Uterus (tissue), 3 donors: ENCODE measurements at regions not wholly inside any gene's neighbourhood (a gene's known extent, or its start where the extent isn't known, plus 50 kb on each side); places are given as distances from the start of the nearest gene placed in this dataset.

Source experiments
- DNase-seq, 2 donors: peaks; one replicate each; pipeline ENCODE4 v3.0.0-alpha.2; 2019 to 2020
- H3K27ac ChIP-seq, 2 donors: fragments of 200-600 bp; sonication (generic); 1 replicate in 1 of 2; 2 replicates in 1 of 2; pipeline ENCODE4 v1.5.1; 2016 to 2018
- H3K27me3 ChIP-seq, 2 donors: fragments of 200-600 bp; sonication (generic); one replicate each; pipeline ENCODE4 v1.5.1; 2018 to 2019; ENCODE audit warnings: control low read depth in 1 of 2
- H3K36me3 ChIP-seq, 2 donors: fragments of 200-600 bp; sonication (generic); one replicate each; pipeline ENCODE4 v1.5.1; 2019; ENCODE audit warnings: control low read depth in 1 of 2
- H3K4me1 ChIP-seq, 2 donors: fragments of 200-600 bp; sonication (generic); one replicate each; pipeline ENCODE4 v1.5.1; 2018 to 2019; ENCODE audit warnings: control low read depth in 1 of 2
- H3K4me3 ChIP-seq, 2 donors: fragments of 200-600 bp; sonication (generic); 1 replicate in 1 of 2; 2 replicates in 1 of 2; pipeline ENCODE4 v1.5.1; 2018 to 2019; ENCODE audit warnings: mild to moderate bottlenecking in 1 of 2
- H3K9me3 ChIP-seq, 2 donors: fragments of 200-600 bp; sonication (generic); one replicate each; pipeline ENCODE4 v1.5.1; 2019; ENCODE audit warnings: control low read depth in 1 of 2
- POLR2A ChIP-seq, 2 donors: fragments of 450-650 bp; IDR thresholded peaks; one replicate each; pipeline ENCODE4 v1.6.1; 2016; ENCODE audit warnings: antibody characterized with exemption in 2 of 2, mild to moderate bottlenecking in 1 of 2, moderate library complexity in 1 of 2
- intact Hi-C: fragments of 100-400 bp; cut with DNase I; formaldehyde crosslinking; loops from one replicate; pipeline ENCODE4 v1.15.1; 2023; ENCODE audit warnings: low total_unique reads
- TF ChIP-seq, protein P1 (sequence below), 4 experiments: fragments of 200-600 bp in 2 of 4; fragments of 450-650 bp in 2 of 4; sonication (generic) in 2 of 4; IDR thresholded peaks; one replicate each; pipeline ENCODE4 v1.5.1; 2016 to 2019; ENCODE audit warnings: antibody characterized with exemption in 4 of 4, mild to moderate bottlenecking in 2 of 4, moderate library complexity in 1 of 4
- donor health status: DM: yes; HTN: yes; CAD: no.

- no peak overlapping the region for H3K4me3 ChIP-seq
- TF ChIP-seq, protein P1, sequence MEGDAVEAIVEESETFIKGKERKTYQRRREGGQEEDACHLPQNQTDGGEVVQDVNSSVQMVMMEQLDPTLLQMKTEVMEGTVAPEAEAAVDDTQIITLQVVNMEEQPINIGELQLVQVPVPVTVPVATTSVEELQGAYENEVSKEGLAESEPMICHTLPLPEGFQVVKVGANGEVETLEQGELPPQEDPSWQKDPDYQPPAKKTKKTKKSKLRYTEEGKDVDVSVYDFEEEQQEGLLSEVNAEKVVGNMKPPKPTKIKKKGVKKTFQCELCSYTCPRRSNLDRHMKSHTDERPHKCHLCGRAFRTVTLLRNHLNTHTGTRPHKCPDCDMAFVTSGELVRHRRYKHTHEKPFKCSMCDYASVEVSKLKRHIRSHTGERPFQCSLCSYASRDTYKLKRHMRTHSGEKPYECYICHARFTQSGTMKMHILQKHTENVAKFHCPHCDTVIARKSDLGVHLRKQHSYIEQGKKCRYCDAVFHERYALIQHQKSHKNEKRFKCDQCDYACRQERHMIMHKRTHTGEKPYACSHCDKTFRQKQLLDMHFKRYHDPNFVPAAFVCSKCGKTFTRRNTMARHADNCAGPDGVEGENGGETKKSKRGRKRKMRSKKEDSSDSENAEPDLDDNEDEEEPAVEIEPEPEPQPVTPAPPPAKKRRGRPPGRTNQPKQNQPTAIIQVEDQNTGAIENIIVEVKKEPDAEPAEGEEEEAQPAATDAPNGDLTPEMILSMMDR (IDR thresholded peaks at IDR 0.05), result no peak
- no peak for TF ChIP-seq POLR2A (IDR thresholded peaks at IDR 0.05)
- intact Hi-C loops, result no loop called here
- no peaks in the 10 kb centered on the region for H3K4me1 ChIP-seq
- H3K27me3 ChIP-seq, result no peaks in the 10 kb centered on the region
- H3K36me3 ChIP-seq, result no peaks in the 10 kb centered on the region
- DNase-seq, result no peak
- H3K9me3 ChIP-seq, result no peaks in the 10 kb centered on the region
- H3K27ac ChIP-seq, result no peak overlapping the region
These were observed 110.0 kb upstream of the IGFBP7 start for GRCh38 chr4:57220172-57220571.

GRCh38 chr4:57219431-57219830 lies 109.2 kb upstream of the IGFBP7 start:
- DNase-seq, result no peak
- intact Hi-C loops, result no loop called here
- Histone ChIP-seq H3K4me3 (no peak overlapping the region), H3K36me3 (no peaks in the 10 kb centered on the region), H3K27ac (no peak overlapping the region), H3K4me1 (no peaks in the 10 kb centered on the region), H3K27me3 (no peaks in the 10 kb centered on the region), H3K9me3 (no peaks in the 10 kb centered on the region)
- no peak for TF ChIP-seq POLR2A (IDR thresholded peaks at IDR 0.05)
- TF ChIP-seq, protein P1 (IDR thresholded peaks at IDR 0.05), result no peak

DNA sequence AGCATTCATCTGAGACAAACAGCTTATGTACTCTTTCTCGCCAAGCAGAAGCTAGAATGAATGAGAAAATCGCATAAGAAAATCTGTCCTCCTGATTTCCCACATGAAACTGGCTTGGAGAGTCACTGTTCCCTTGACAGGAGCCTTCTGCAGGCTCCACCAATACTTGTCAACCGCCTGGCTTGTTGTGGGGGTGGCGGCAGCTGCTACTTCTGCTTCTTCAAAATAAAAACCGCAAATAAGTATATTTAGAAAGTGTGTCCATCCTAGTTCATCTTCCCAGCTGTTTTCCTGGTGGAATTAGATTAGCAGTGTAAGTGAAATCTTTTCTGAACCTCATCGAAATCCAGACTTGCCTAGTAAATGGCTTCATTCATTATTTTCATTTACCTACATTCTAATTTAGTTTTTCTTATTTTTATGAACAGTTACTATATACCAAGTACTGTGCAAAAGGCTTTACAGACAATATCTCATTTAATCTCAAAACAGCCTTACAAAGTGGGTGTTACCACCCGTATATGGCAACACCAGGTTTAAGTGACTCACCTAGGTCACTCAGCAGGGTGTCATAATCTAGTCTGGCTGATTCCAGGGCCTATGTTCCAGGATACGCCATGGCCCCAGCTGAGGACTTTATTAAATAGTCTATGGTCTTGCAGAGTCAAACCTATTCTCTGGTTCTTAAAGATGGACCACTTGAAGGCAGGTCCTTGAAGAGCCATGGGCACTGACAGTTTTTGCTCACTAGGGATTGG lies 104.6 kb upstream of the IGFBP7 start:
- TF ChIP-seq, protein P1 (IDR thresholded peaks at IDR 0.05), result no peak
- no peak for TF ChIP-seq POLR2A (IDR thresholded peaks at IDR 0.05)
- intact Hi-C loops, result no loop called here
- H3K27ac ChIP-seq, result no peak overlapping the region
- no peak overlapping the region for H3K4me3 ChIP-seq
- no peaks in the 10 kb centered on the region for H3K36me3 ChIP-seq
- no peaks in the 10 kb centered on the region for H3K4me1 ChIP-seq
- H3K27me3 ChIP-seq, result no peaks in the 10 kb centered on the region
- H3K9me3 ChIP-seq, result no peaks in the 10 kb centered on the region
- DNase-seq, result no peak

- no peaks in the 10 kb centered on the region for H3K36me3 ChIP-seq
- intact Hi-C loops, result no loop called here
These were observed 100.9 kb upstream of the IGFBP7 start for GRCh38 chr4:57211131-57211530.

GRCh38 chr4:57206172-57206571 lies 96.0 kb upstream of the IGFBP7 start:
- no peaks in the 10 kb centered on the region for H3K36me3 ChIP-seq
- H3K27me3 ChIP-seq, result no peaks in the 10 kb centered on the region
- H3K4me1 ChIP-seq, result no peaks in the 10 kb centered on the region
- no peak overlapping the region for H3K4me3 ChIP-seq
- DNase-seq, result no peak
- no peaks in the 10 kb centered on the region for H3K9me3 ChIP-seq
- intact Hi-C loops, result no loop called here
- H3K27ac ChIP-seq, result no peak overlapping the region
- no peak for TF ChIP-seq POLR2A (IDR thresholded peaks at IDR 0.05)
- TF ChIP-seq, protein P1 (IDR thresholded peaks at IDR 0.05), result no peak

More at GRCh38 chr4:57211131-57211530, 100.9 kb upstream of the IGFBP7 start:
- no peak for DNase-seq
- Histone ChIP-seq H3K4me3 (no peak overlapping the region), H3K27ac (no peak overlapping the region), H3K27me3 (no peaks in the 10 kb centered on the region), H3K4me1 (no peaks in the 10 kb centered on the region), H3K9me3 (no peaks in the 10 kb centered on the region)
- TF ChIP-seq, protein P1 (IDR thresholded peaks at IDR 0.05), result no peak
- TF ChIP-seq POLR2A (IDR thresholded peaks at IDR 0.05), result no peak
